GM12872 (cell line): ENCODE measurements at regions not wholly inside any gene's neighbourhood (a gene's known extent, or its start where the extent isn't known, plus 50 kb on each side); places are given as distances from the start of the nearest gene placed in this dataset.

Experiments used
- TF ChIP-seq, protein P1 (sequence below): IDR thresholded peaks from 3 replicates; pipeline ENCODE4 v1.5.1; 2011; ENCODE audit warnings: low read depth, mild to moderate bottlenecking, low read length, moderate library complexity; ENCODE audit not compliant: insufficient read depth

DNA sequence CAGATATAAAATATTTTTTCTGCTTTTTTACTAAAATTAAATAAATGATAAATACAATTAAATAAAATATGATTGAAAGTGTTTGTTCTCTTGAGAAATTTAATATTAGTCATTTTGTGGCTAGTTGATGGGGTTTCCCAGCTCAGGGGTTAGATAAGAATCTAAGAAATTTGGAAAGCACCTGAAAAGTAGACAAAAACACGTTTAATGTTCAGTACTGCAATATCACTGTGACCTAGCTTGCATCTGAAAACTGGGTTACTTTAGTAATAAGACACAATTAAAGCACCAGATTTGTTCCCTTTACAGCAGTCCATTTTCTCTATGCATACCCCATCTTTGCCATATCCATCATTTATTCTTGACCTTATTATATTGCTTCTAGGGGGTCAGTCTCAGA, 1454.8 kb upstream of the SPRY2 start:
- TF ChIP-seq, protein P1, sequence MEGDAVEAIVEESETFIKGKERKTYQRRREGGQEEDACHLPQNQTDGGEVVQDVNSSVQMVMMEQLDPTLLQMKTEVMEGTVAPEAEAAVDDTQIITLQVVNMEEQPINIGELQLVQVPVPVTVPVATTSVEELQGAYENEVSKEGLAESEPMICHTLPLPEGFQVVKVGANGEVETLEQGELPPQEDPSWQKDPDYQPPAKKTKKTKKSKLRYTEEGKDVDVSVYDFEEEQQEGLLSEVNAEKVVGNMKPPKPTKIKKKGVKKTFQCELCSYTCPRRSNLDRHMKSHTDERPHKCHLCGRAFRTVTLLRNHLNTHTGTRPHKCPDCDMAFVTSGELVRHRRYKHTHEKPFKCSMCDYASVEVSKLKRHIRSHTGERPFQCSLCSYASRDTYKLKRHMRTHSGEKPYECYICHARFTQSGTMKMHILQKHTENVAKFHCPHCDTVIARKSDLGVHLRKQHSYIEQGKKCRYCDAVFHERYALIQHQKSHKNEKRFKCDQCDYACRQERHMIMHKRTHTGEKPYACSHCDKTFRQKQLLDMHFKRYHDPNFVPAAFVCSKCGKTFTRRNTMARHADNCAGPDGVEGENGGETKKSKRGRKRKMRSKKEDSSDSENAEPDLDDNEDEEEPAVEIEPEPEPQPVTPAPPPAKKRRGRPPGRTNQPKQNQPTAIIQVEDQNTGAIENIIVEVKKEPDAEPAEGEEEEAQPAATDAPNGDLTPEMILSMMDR: no peak

DNA sequence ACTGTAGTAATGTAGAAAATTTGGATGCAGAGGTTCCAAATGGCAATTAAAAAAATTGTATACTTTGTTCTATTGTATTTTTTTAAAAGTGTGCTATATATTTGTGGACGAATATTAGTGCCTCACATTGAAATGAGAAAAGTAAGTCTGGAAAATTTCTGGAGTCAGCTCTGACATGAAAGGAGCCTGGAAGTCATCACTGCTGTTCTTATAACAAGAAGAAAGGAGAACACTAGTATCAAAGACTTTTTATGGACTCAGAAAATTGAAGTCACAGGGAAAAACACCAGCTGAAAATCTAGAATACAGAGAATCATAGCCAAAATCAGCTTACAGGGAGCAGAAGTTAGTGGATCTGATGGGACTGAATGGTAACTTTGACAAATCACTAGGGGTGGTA, 1450.7 kb upstream of the SPRY2 start:
- TF ChIP-seq, protein P1: no peak

DNA sequence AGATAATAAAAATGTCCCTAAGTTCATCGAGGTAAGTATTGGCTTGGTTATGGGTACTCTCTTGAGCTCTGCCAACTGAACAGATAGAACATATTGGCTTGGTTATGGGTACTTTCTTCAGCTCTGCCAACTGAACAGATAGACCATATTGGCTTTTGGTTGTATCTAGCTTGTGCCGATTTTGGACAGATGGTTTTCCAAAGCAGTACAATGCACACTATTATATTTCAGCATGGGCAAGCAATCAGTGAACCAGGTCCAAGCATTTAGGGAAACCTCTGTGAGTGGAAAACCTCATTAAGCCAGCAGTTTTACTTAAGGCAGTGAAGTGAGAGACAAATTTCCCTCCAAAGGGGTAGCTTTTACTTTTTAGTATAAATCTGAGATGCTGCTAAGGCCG, 1440.5 kb upstream of the SPRY2 start:
- TF ChIP-seq, protein P1: no peak

DNA sequence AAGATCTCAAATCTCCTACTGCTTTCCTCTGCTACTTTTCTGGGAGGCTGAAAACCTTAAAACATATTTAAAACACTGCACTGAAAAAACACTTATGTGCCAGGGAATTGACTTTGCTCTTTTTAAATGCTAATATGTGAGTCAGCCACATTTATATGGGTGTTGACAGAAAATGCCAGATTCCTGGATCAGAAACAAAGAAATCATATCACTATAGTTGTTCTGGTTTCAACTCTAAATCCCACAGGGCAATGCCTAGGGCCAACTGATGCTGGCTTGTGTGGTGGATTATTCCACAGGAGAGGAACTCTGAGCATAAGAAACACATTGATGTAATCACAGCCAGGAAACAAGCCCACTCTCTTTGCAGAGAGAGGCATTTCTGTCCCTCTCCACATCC, 1439.0 kb upstream of the SPRY2 start:
- TF ChIP-seq, protein P1: no peak

DNA sequence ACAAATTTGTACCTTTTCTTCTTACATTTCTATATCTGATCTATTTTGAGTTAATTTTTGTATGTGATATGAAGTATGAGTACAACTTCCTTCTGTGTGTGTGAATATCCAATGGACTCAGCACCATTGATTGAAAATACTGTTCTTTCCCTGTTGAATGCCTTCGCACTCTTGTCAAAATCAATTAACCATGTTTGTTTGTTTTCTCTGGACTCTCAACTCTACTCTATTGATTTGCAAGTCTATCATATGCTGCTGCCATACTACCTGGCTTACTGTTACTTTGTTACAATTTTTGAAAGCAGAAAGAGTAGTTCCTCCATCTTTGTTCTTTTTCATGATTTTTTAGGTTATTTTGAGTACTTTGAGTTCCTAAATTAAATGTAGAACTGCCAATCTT, 1437.4 kb upstream of the SPRY2 start:
- TF ChIP-seq, protein P1: no peak

DNA sequence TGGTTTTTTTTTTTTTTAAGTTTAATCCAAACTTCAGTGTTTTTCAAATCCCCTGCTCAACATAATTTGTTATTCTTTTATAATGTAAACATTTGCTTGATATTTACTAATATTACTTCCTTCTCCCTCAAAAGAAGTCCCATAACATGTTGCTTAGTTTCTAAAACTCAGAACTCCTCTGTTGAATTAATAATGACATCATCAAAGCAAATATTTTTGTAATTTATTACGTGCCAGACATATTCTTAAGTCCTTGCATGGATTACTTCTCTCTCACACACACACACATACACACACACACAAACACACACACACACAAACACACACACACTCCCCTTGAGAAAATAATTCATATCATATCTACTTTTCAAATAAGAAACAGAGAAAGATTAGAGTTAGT, 1432.3 kb upstream of the SPRY2 start:
- TF ChIP-seq, protein P1: no peak

DNA sequence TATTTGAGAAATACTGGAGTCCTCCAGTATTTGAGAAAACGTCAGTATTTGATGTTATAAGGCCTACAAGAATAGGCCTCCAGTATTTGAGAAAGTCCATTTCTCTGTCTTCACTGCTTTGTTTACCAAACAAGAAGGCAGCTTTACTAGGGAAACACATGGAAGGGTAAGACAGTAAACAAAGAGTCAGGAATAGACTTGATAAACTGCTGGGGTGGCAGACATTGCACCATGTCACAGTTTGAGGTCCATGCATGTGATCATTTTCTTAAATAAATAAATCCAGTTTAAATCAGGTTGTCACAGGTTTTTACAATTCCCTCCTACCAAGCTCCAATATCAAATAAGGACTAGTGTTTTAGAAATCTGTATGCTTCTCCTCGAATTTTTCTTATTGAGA, 1431.0 kb upstream of the SPRY2 start:
- TF ChIP-seq, protein P1: no peak

DNA sequence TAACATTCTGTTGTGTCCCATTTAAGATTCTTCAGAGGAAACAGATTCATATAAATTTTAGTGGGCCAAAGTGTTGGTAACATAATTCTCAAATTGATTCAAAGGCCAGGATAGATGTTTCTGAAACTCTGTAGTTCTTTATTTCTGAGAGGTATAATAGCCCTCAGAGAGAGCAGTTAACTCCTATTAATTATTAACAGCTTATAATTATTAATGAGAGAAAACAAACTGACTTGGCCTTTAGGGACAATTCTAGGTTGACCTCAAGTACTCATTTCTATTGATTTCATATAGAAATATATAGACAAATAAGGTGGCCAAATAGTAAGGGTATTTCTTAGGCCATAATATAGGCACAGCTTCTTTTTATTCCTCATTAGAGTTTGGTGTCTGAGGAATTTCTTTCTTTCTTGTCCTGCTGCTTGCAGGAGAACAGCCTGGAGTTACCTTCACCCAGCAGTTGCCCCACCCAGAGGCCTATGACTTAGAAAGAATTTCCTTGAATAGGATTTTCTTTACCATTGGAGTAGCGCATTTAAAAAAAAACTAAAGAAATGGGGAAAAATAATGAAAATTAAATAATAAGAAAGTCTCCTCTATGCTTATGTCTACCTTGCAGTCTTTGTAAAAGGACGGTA, 1430.1 kb upstream of the SPRY2 start:
- TF ChIP-seq, protein P1: no peak
